HG03575 (cell line): ENCODE measurements at regions not wholly inside any gene's neighbourhood (a gene's known extent, or its start where the extent isn't known, plus 50 kb on each side); places are given as distances from the start of the nearest gene placed in this dataset.

Source experiments
- ATAC-seq: cut with Tn5 transposase; IDR thresholded peaks from one replicate; pipeline ENCODE4 v1.9.1; 2021; ENCODE audit not compliant: unreplicated experiment, insufficient number of reproducible peaks, low FRiP score; ENCODE audit errors: extremely low read depth

GRCh38 chr1:60126723-60127122 lies 53.2 kb upstream of the C1orf87 start:
- ATAC-seq: no peak
